GM12875 (cell line): ENCODE measurements at regions not wholly inside any gene's neighbourhood (a gene's known extent, or its start where the extent isn't known, plus 50 kb on each side); places are given as distances from the start of the nearest gene placed in this dataset.

ENCODE experiments used
- H3K4me3 ChIP-seq: one replicate; pipeline ENCODE4 v1.5.1; 2011; ENCODE audit warnings: low read depth, low read length, control low read depth
- CTCF ChIP-seq: IDR thresholded peaks from 2 replicates; pipeline ENCODE4 v1.5.1; 2011; ENCODE audit warnings: low read depth, mild to moderate bottlenecking, control low read depth, inconsistent platforms, low read length, moderate library complexity, borderline replicate concordance; ENCODE audit not compliant: insufficient read depth

- no peak overlapping the region for H3K4me3 ChIP-seq
- TF ChIP-seq CTCF = no peak
Measured at GRCh38 chr18:25724121-25724520, 366.3 kb downstream of the SS18 start.

- TF ChIP-seq CTCF = no peak
- no peak overlapping the region for H3K4me3 ChIP-seq
Measured at GRCh38 chr18:25713103-25713502, 361.1 kb upstream of the ZNF521 start.

- H3K4me3 ChIP-seq = no peak overlapping the region
- no peak for TF ChIP-seq CTCF
Measured at GRCh38 chr18:25710981-25711380, 359.0 kb upstream of the ZNF521 start.

GRCh38 chr18:25705650-25706049, 353.7 kb upstream of the ZNF521 start:
- no peak for TF ChIP-seq CTCF
- H3K4me3 ChIP-seq = no peak overlapping the region

- H3K4me3 ChIP-seq = no peak overlapping the region
- no peak for TF ChIP-seq CTCF
Measured at GRCh38 chr18:25704494-25704893, 352.5 kb upstream of the ZNF521 start.

- H3K4me3 ChIP-seq = no peak overlapping the region
- no peak for TF ChIP-seq CTCF
Measured at GRCh38 chr18:25704071-25704470, 352.1 kb upstream of the ZNF521 start.

- TF ChIP-seq CTCF = no peak
- H3K4me3 ChIP-seq = no peak overlapping the region
Measured at GRCh38 chr18:25701821-25702220, 349.9 kb upstream of the ZNF521 start.
